Mammary epithelial cell (primary cell): ENCODE measurements at regions not wholly inside any gene's neighbourhood (a gene's known extent, or its start where the extent isn't known, plus 50 kb on each side); places are given as distances from the start of the nearest gene placed in this dataset.

Source experiments
- CTCF ChIP-seq, 2 donors: IDR thresholded peaks in 1 of 2; conservative IDR thresholded peaks in 1 of 2; 2 replicates each; pipeline ENCODE4 v1.5.1; 2011 to 2012; ENCODE audit warnings: inconsistent platforms in 2 of 2, low read length in 2 of 2, mild to moderate bottlenecking in 2 of 2, control low read depth in 1 of 2, low read depth in 1 of 2; ENCODE audit not compliant: insufficient read depth in 1 of 2; ENCODE audit errors: extremely low read depth in 1 of 2
- EZH2 ChIP-seq: IDR thresholded peaks from 2 replicates; pipeline ENCODE4 v1.6.1; 2012; ENCODE audit warnings: low read length, inconsistent platforms, borderline replicate concordance

DNA sequence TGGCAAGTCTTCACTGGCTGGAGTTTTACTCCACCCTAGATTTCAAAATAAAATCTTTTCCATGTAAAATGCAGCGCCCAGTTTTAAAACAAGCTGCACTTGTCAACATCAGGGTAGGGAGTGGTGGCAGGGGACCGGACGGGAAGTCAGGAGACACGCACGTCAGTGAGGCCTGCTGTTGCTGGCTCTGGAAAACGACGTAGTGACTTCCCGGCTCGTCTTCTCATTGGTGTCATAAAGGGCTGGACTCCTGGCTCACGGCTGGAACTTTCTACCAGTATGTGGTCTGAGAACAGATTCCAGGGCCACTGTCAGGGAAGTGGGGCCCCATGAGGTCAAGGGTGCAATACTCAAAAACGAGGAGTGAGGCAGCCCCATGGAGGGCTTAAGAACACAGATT, 64.2 kb upstream of the FOXN3 start:
- TF ChIP-seq CTCF (conservative IDR thresholded peaks at IDR 0.05 in 1 of 2, IDR thresholded peaks at IDR 0.05 in 1 of 2; ENCODE audit: extremely low read depth in 1 of 2, insufficient read depth in 1 of 2, low read depth in 1 of 2, low read length in 2 of 2): no peak
- TF ChIP-seq EZH2: no peak
